Colonic mucosa (tissue), 4 donors: ENCODE measurements at regions not wholly inside any gene's neighbourhood (a gene's known extent, or its start where the extent isn't known, plus 50 kb on each side); places are given as distances from the start of the nearest gene placed in this dataset.

Experiments used
- DNase-seq: peaks from one replicate; pipeline ENCODE4 v3.0.0-alpha.2; 2020
- H3K27ac ChIP-seq: fragments of 200-600 bp; one replicate; pipeline ENCODE4 v1.8.0; 2021
- H3K27me3 ChIP-seq: fragments of 200-600 bp; one replicate; pipeline ENCODE4 v1.8.0; 2021
- H3K36me3 ChIP-seq: fragments of 200-600 bp; one replicate; pipeline ENCODE4 v1.8.0; 2021
- H3K4me1 ChIP-seq: fragments of 200-600 bp; one replicate; pipeline ENCODE4 v1.8.0; 2021; ENCODE audit warnings: mild to moderate bottlenecking
- H3K4me3 ChIP-seq: fragments of 200-600 bp; one replicate; pipeline ENCODE4 v1.8.0; 2021
- H3K9ac ChIP-seq, 2 donors: one replicate each; pipeline ENCODE4 v1.7.0; 2013; ENCODE audit warnings: control low read depth in 2 of 2, low read depth in 2 of 2, low read length in 2 of 2
- H3K9me3 ChIP-seq: fragments of 200-600 bp; one replicate; pipeline ENCODE4 v1.8.0; 2021
- CTCF ChIP-seq: fragments of 200-600 bp; IDR thresholded peaks from one replicate; pipeline ENCODE4 v1.8.0; 2022; ENCODE audit warnings: antibody characterized with exemption, mild to moderate bottlenecking
- intact Hi-C: fragments of 100-400 bp; cut with DNase I; formaldehyde crosslinking; loops from one replicate; pipeline ENCODE4 v1.14.1; 2022
- donor health status: healthy.
- donor health status: DM: no; HTN: no; CAD: no.
- donor health status: DM: no; HTN: no; CAD: no.

GRCh38 chr3:182183716-182184430 is 472.1 kb downstream of the SOX2 start:
- no peak overlapping the region for H3K27ac ChIP-seq
- TF ChIP-seq CTCF: no peak
- intact Hi-C loops: no loop called here

DNA sequence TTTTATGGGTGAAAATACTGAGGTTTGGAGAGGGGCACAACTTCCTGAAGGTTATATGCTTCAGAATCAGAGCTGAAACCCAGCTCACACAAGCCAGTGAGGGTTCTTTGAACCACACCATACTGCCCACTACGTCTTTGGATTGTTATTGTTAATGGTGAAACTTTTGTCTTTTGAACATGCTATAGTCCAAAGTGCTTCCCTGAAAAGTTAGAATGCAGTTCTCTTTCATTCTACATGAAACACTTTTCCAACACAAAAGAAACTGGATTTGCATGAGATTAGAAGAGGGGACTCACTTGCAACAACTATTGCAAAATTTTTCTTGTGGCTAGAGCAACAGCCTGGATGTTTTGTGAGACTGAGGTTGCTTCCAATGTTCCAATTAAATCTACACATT is 473.6 kb downstream of the SOX2 start:
- no peaks in the 10 kb centered on the region for H3K36me3 ChIP-seq
- H3K9ac ChIP-seq: no peak overlapping the region
- no peak for DNase-seq
- H3K27ac ChIP-seq: no peak overlapping the region
- H3K27me3 ChIP-seq: no peaks in the 10 kb centered on the region
- H3K4me1 ChIP-seq: no peaks in the 10 kb centered on the region
- TF ChIP-seq CTCF: no peak
- intact Hi-C loops: no loop called here
- no peaks in the 10 kb centered on the region for H3K9me3 ChIP-seq
- no peak overlapping the region for H3K4me3 ChIP-seq

More at GRCh38 chr3:182183716-182184430, 472.1 kb downstream of the SOX2 start:
- no peak for DNase-seq
- no peaks in the 10 kb centered on the region for H3K27me3 ChIP-seq
- no peaks in the 10 kb centered on the region for H3K4me1 ChIP-seq
- H3K4me3 ChIP-seq: no peak overlapping the region
- no peaks in the 10 kb centered on the region for H3K9me3 ChIP-seq
- no peak overlapping the region for H3K9ac ChIP-seq
- no peaks in the 10 kb centered on the region for H3K36me3 ChIP-seq

DNA sequence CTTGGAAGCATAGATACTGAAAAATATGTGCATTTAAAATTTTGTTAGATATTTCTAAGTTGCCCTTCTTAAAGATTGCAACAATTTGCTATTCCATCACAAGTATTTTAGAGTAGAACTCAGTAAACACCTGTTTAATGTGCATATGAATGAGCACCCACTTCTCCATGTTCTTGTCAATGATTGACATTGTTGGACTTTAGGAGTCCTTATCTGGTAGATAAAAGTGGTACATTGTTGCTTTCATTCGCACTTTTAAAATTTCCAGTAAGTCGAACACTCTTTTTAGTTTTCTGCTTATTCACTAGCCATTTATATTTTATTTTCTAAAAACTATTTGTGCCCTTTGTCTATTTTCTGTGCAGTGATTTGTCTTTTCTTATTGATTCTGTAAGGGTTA is 478.3 kb downstream of the SOX2 start:
- TF ChIP-seq CTCF: no peak
- no peaks in the 10 kb centered on the region for H3K27me3 ChIP-seq
- H3K9me3 ChIP-seq: no peaks in the 10 kb centered on the region
- no peaks in the 10 kb centered on the region for H3K36me3 ChIP-seq
- H3K9ac ChIP-seq: no peak overlapping the region
- H3K27ac ChIP-seq: no peak overlapping the region
- H3K4me3 ChIP-seq: no peak overlapping the region
- no peaks in the 10 kb centered on the region for H3K4me1 ChIP-seq
- intact Hi-C loops: no loop called here
- DNase-seq: no peak

DNA sequence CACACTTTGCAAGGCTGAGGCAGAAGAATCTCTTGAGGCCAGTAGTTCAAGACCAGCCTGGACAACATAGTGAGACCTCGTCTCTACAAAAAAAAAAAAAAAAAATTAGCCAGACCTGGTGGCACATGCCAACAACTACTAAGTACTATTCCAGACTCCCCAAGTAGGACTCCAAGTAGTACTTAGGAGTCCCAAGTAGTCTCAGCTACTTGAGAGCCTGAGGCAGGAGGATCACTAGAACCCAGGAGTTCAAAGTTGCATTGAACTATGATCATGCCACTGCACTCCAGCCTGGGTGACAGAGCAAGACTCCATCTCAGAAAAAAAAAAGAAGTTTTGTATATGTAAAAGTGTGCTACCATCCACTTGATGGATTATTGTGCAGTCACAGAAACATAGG is 486.6 kb downstream of the SOX2 start:
- H3K9me3 ChIP-seq: no peaks in the 10 kb centered on the region
- no peak for TF ChIP-seq CTCF
- no peaks in the 10 kb centered on the region for H3K4me1 ChIP-seq
- intact Hi-C loops: no loop called here
- no peak for DNase-seq
- H3K4me3 ChIP-seq: no peak overlapping the region
- no peaks in the 10 kb centered on the region for H3K36me3 ChIP-seq
- H3K27ac ChIP-seq: no peak overlapping the region
- no peak overlapping the region for H3K9ac ChIP-seq
- H3K27me3 ChIP-seq: no peaks in the 10 kb centered on the region

DNA sequence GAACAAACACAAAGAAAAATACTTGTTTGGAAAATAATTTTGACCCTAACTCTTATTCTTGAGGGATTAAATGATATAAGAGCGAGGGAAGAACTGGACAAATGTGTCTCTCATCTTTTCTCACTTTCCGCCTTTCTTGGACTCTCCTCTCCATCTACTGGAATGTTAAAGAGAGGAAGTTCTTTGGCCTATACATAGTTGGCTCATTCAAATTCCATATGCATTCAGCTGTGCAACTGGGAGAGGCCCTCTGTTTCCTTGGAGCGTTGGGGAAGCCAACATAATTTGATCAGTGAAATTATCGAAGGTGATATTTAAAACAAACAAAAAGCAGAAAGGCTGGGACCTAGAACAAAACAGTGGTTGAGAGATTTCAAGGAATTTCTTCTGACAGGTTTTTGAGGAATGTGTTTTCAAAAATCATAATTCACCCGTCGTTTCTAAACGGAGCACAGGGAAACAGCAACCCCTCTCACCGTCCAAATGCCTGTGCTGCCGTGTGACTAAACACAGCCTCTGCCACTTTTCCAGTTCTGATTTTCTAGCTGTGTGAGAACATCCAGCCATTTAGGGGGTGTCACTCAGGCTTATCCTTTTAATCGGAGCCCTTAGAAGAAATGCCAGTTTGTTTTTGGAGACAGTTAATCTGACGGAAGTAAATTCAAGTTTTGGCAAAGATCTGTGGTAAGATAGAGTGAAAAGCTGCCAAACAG is 489.9 kb downstream of the SOX2 start:
- Histone ChIP-seq H3K4me1 (no peaks in the 10 kb centered on the region), H3K9me3 (no peaks in the 10 kb centered on the region), H3K27me3 (no peaks in the 10 kb centered on the region), H3K27ac (no peak overlapping the region), H3K36me3 (no peaks in the 10 kb centered on the region), H3K4me3 (no peak overlapping the region), H3K9ac (no peak overlapping the region)
- no peak for DNase-seq
- TF ChIP-seq CTCF: no peak
- intact Hi-C loops: no loop called here
